ENCODE measurements at regions not wholly inside any gene's neighbourhood (a gene's known extent, or its start where the extent isn't known, plus 50 kb on each side); places are given as distances from the start of the nearest gene placed in this dataset.

DNA sequence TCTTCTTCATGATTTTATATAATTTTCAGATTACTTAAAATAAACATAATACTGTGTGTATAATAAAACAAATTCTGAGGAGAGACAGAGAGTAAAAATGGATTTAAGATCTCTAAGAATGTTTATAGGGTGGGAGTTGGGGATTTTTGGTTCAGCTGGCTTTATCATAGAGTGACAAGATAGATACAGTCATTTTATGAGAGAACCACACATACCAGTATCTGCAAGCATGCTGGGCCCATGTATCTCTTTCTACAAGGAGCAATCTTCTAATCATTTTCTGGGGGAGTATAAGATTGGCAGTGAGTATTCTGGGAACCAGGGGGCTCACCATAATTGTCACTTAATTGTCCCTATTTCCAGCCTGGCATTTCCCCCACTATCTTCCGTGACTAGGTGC is 64.3 kb upstream of the DUSP10 start:
- no peak for TF ChIP-seq POLR2A (IDR thresholded peaks at IDR 0.05)
- TF ChIP-seq, protein P1, sequence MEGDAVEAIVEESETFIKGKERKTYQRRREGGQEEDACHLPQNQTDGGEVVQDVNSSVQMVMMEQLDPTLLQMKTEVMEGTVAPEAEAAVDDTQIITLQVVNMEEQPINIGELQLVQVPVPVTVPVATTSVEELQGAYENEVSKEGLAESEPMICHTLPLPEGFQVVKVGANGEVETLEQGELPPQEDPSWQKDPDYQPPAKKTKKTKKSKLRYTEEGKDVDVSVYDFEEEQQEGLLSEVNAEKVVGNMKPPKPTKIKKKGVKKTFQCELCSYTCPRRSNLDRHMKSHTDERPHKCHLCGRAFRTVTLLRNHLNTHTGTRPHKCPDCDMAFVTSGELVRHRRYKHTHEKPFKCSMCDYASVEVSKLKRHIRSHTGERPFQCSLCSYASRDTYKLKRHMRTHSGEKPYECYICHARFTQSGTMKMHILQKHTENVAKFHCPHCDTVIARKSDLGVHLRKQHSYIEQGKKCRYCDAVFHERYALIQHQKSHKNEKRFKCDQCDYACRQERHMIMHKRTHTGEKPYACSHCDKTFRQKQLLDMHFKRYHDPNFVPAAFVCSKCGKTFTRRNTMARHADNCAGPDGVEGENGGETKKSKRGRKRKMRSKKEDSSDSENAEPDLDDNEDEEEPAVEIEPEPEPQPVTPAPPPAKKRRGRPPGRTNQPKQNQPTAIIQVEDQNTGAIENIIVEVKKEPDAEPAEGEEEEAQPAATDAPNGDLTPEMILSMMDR (IDR thresholded peaks at IDR 0.05 in 4 of 5, conservative IDR thresholded peaks at IDR 0.05 in 1 of 5): no peak
- intact Hi-C loops (cut with DNase I; ENCODE audit: low total_unique reads): no loop called here
- no peak for ATAC-seq
- no peaks in the 10 kb centered on the region for H3K36me3 ChIP-seq
- in situ Hi-C loops (cut with MboI; ENCODE audit: low sequenced_read_pairs in 4 of 4): no loop called here
- no peak overlapping the region for H3K4me3 ChIP-seq
- H3K9me3 ChIP-seq: no peaks in the 10 kb centered on the region
- H3K27ac ChIP-seq: no peak overlapping the region
- H3K27me3 ChIP-seq: no peaks in the 10 kb centered on the region
- H3K4me1 ChIP-seq: no peaks in the 10 kb centered on the region
- no peak for DNase-seq

DNA sequence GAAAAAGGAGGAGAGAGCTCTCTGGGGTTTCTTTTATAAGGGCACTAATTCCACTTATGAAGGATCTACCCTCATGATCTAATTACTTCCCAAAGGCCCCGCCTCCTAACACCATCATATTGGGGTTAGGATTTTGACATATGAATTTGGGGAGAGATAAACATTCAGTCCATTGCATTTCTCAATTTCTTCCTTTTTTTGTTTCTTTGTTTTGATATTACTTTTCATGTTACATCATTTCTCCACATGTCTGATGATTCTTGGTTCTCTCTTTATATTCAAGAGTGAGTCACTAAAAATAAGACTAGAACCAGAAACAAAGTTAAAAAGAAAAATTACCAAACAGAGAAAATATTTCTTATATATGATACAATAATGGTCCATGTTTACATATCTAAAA is 63.2 kb upstream of the DUSP10 start:
- TF ChIP-seq, protein P1 (IDR thresholded peaks at IDR 0.05 in 4 of 5, conservative IDR thresholded peaks at IDR 0.05 in 1 of 5): no peak
- TF ChIP-seq POLR2A (IDR thresholded peaks at IDR 0.05): no peak
- ATAC-seq (no peak), DNase-seq (no peak)
- no peak overlapping the region for H3K27ac ChIP-seq
- H3K27me3 ChIP-seq: no peaks in the 10 kb centered on the region
- no peaks in the 10 kb centered on the region for H3K36me3 ChIP-seq
- no peak overlapping the region for H3K4me3 ChIP-seq
- H3K4me1 ChIP-seq: no peaks in the 10 kb centered on the region
- intact Hi-C loops (cut with DNase I; ENCODE audit: low total_unique reads) (no loop called here), in situ Hi-C loops (cut with MboI; ENCODE audit: low sequenced_read_pairs in 4 of 4) (no loop called here)
- H3K9me3 ChIP-seq: no peaks in the 10 kb centered on the region

DNA sequence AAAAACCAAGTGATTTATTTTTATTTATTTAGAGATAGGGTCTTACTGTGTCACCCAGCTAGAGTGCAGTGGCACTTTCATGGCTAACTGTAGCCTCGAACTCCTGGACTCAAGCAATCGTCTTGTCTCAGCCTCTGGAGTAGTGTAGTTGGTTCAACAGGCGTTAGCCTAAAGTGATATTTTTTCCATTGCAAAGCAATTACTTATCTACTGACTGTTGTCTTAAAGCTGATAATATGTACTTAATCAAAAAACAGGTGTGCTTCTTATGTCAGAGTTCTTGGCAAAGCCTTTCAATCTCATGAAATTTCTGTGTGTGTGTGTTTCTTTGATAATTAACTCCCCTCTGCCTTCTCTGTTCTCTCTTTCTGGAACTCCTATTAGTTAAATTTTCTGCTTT is 62.4 kb upstream of the DUSP10 start:
- Histone ChIP-seq H3K4me3 (no peak overlapping the region), H3K9me3 (no peaks in the 10 kb centered on the region), H3K27ac (no peak overlapping the region), H3K27me3 (no peaks in the 10 kb centered on the region), H3K4me1 (no peaks in the 10 kb centered on the region), H3K36me3 (no peaks in the 10 kb centered on the region)
- no peak for DNase-seq
- no peak for ATAC-seq
- TF ChIP-seq, protein P1 (IDR thresholded peaks at IDR 0.05 in 4 of 5, conservative IDR thresholded peaks at IDR 0.05 in 1 of 5): no peak
- TF ChIP-seq POLR2A (IDR thresholded peaks at IDR 0.05): no peak
- in situ Hi-C loops (cut with MboI; ENCODE audit: low sequenced_read_pairs in 4 of 4): no loop called here
- intact Hi-C loops (cut with DNase I; ENCODE audit: low total_unique reads): no loop called here

DNA sequence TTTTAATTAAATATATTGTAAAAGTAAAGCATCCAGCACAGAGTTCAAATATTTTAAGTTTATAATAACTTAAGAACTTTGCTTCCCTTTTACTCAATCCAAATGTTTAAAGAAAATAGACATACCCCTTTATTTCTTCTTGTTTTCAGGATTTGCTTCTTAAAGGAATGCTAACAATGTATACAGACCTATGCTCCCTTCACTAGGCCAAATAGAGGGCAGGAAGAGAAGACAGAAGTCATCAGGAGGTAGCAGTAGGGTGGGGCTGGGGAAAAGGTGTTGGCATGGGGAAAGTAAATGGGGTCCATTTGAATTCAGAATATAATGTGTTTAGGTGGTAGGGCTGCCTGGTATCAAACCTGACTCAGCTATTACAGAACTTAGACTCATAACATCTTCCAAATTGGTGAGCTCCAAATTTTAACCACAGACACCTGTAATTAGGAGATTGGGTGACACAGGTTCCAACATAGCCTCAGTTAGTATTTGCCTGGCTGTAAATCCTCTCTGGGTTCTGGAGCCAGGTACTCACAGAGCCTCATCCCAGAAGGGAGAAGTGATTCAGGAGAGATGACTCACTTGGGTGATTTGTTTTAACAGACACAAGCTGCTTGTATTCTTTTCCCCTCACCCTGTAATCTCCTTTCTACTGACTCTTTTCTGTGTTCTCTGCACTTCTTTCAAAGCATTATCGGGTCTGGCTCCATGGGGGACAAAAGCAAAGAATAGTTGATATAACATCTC is 60.1 kb upstream of the DUSP10 start:
- no peaks in the 10 kb centered on the region for H3K36me3 ChIP-seq
- intact Hi-C loops (cut with DNase I; ENCODE audit: low total_unique reads): no loop called here

More for the DNA sequence above, 60.1 kb upstream of the DUSP10 start:
- no peak overlapping the region for H3K4me3 ChIP-seq
- no peak for DNase-seq
- TF ChIP-seq, protein P1 (IDR thresholded peaks at IDR 0.05 in 4 of 5, conservative IDR thresholded peaks at IDR 0.05 in 1 of 5): no peak
- no peak for TF ChIP-seq POLR2A (IDR thresholded peaks at IDR 0.05)
- H3K9me3 ChIP-seq: no peaks in the 10 kb centered on the region
- H3K27ac ChIP-seq: no peak overlapping the region
- H3K27me3 ChIP-seq: no peaks in the 10 kb centered on the region
- in situ Hi-C loops (cut with MboI; ENCODE audit: low sequenced_read_pairs in 4 of 4): no loop called here
- no peaks in the 10 kb centered on the region for H3K4me1 ChIP-seq
- no peak for ATAC-seq
